OCI-M1 (cell line): ENCODE measurements at regions not wholly inside any gene's neighbourhood (a gene's known extent, or its start where the extent isn't known, plus 50 kb on each side); places are given as distances from the start of the nearest gene placed in this dataset.
A peak's percentile ranks its signal among the peaks of the same experiment; 100 is the strongest.

Source experiments
- DNase-seq: peaks from one replicate; lab custom pipeline; 2025; lab: John Stamatoyannopoulos, UW

GRCh38 chr11:116532066-116532465, 240.7 kb downstream of the BUD13 start:
- no peak for DNase-seq

GRCh38 chr11:116530705-116531104, 242.1 kb downstream of the BUD13 start:
- no peak for DNase-seq

- no peak for DNase-seq
These were observed 243.5 kb downstream of the BUD13 start for GRCh38 chr11:116529271-116529670.

GRCh38 chr11:116527180-116527991, 245.4 kb downstream of the BUD13 start:
- no peak for DNase-seq

- DNase-seq, result no peak
These were observed 246.8 kb downstream of the BUD13 start for GRCh38 chr11:116525961-116526495.

- DNase-seq, result no peak
These were observed 253.3 kb downstream of the BUD13 start for GRCh38 chr11:116519499-116519898.

GRCh38 chr11:116518141-116518540, 254.6 kb downstream of the BUD13 start:
- DNase-seq, result no peak

GRCh38 chr11:116517584-116517983, 255.2 kb downstream of the BUD13 start:
- DNase-seq, result no peak

GRCh38 chr11:116517077-116517476, 255.7 kb downstream of the BUD13 start:
- DNase-seq, result no peak

- DNase-seq, result no peak
These were observed 257.1 kb downstream of the BUD13 start for GRCh38 chr11:116515664-116516184.

- peak; percentile 62 for DNase-seq
These were observed 258.9 kb downstream of the BUD13 start for GRCh38 chr11:116513894-116514293.

- DNase-seq, result no peak
These were observed 259.4 kb downstream of the BUD13 start for GRCh38 chr11:116513278-116513823.

- no peak for DNase-seq
These were observed 259.9 kb downstream of the BUD13 start for GRCh38 chr11:116512841-116513240.

GRCh38 chr11:116511684-116512083, 261.1 kb downstream of the BUD13 start:
- DNase-seq, result no peak

- DNase-seq, result no peak
These were observed 261.7 kb downstream of the BUD13 start for GRCh38 chr11:116510886-116511650.

GRCh38 chr11:116510166-116510565, 262.6 kb downstream of the BUD13 start:
- DNase-seq, result no peak

GRCh38 chr11:116509551-116509950, 263.2 kb downstream of the BUD13 start:
- no peak for DNase-seq

- no peak for DNase-seq
These were observed 264.7 kb downstream of the BUD13 start for GRCh38 chr11:116507849-116508695.

GRCh38 chr11:116507016-116507415, 265.8 kb downstream of the BUD13 start:
- DNase-seq, result no peak

- no peak for DNase-seq
These were observed 266.4 kb downstream of the BUD13 start for GRCh38 chr11:116506263-116506825.
